H1 (cell line): ENCODE measurements at regions not wholly inside any gene's neighbourhood (a gene's known extent, or its start where the extent isn't known, plus 50 kb on each side); places are given as distances from the start of the nearest gene placed in this dataset.

ENCODE experiments used
- MAFK ChIP-seq: IDR thresholded peaks from 2 replicates; pipeline ENCODE4 v1.6.1; 2012; ENCODE audit warnings: low read depth, mild to moderate bottlenecking, improper control_type of control experiment, low read length

DNA sequence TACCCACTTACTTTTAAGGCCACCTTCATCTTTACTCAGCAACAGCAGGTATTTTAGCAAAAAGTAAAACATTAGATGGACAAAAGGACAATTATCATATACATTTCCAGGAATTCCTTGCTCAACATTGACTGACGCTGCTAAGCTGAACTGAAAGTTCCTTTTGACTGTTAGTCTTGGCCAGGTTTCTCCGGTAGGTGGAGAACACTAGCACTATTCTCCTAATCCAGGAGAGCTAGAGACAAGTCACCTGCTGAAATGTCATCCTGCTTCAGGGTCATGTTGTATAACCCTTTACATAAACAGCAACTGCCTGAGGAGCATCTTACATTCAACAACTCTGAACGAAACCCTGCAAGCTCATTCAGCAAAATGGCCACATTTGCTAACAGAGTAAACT lies 109.0 kb upstream of the ESRRG start (continued):
- TF ChIP-seq MAFK: no peak
